HepG2 (cell line): ENCODE measurements at regions not wholly inside any gene's neighbourhood (a gene's known extent, or its start where the extent isn't known, plus 50 kb on each side); places are given as distances from the start of the nearest gene placed in this dataset.

Experiments used
- ATAC-seq: fragments of 200-7000 bp; cut with Tn5 transposase; 3 replicates; pipeline ENCODE4 v1.9.1; 2020; ENCODE audit warnings: mild to moderate bottlenecking, moderate library complexity
- BruUV-seq: library from RNA; stranded (reverse); fragments of 400-500 nt; replicated peaks from 2 replicates; lab custom pipeline; 2021; lab: Mats Ljungman, UMichigan
- CTCF ChIA-PET: fragments of 300-600 bp; formaldehyde crosslinking; extraction: SDS; loops from one replicate; lab custom pipeline; 2021; ENCODE audit warnings: low total read pairs, inconsistent platforms, low intra/inter-chr PET ratio; lab: Yijun Ruan, JAX
- POLR2A ChIA-PET: fragments of 350-600 bp; sonication (Branson Sonifier 250); formaldehyde crosslinking; loops from one replicate; lab custom pipeline; 2020; ENCODE audit warnings: antibody characterized with exemption, inconsistent platforms; lab: Yijun Ruan, JAX
- DNase-seq: peaks from one replicate; pipeline ENCODE4 v3.0.0-alpha.2; 2015; ENCODE audit warnings: low spot score
- FAIRE-seq: peaks from 3 replicates; lab custom pipeline; 2011; peaks lifted over from hg19 to GRCh38; lab: Jason Lieb, UNC
- H2AFZ ChIP-seq: one replicate; pipeline ENCODE4 v1.6.1; 2011; ENCODE audit warnings: low read length, inconsistent platforms
- H3K27ac ChIP-seq: fragments of 300-600 bp; 3 replicates; pipeline ENCODE4 v1.8.0; 2011; ENCODE audit warnings: mixed run types, mild to moderate bottlenecking, mixed read lengths, low read length, inconsistent platforms; ENCODE audit not compliant: insufficient read depth; ENCODE audit errors: extremely low read length
- H3K27me3 ChIP-seq, 2 experiments: fragments of 200-600 bp in 1 of 2; 2 replicates in 1 of 2; 3 replicates in 1 of 2; pipeline versions ENCODE4 v1.6.0 to v1.8.0; 2011; ENCODE audit warnings: low read length in 2 of 2, mild to moderate bottlenecking in 2 of 2, moderate library complexity in 2 of 2, inconsistent platforms in 1 of 2; ENCODE audit not compliant: insufficient read depth in 2 of 2, control insufficient read depth in 1 of 2
- H3K36me3 ChIP-seq, 2 experiments: fragments of 200-600 bp in 1 of 2; replicated peaks in 1 of 2; 2 replicates in 1 of 2; 3 replicates in 1 of 2; pipeline versions ENCODE4 v1.5.1 to v1.8.0; 2011; ENCODE audit warnings: low read length in 2 of 2, inconsistent platforms in 1 of 2; ENCODE audit not compliant: insufficient read depth in 2 of 2, control insufficient read depth in 1 of 2
- H3K4me1 ChIP-seq: 2 replicates; pipeline ENCODE4 v1.5.1; 2012; ENCODE audit warnings: low read length, inconsistent platforms; ENCODE audit not compliant: insufficient read depth
- H3K4me2 ChIP-seq: 2 replicates; pipeline ENCODE4 v1.6.0; 2011; ENCODE audit warnings: low read depth, low read length, inconsistent platforms
- H3K4me3 ChIP-seq, 3 experiments: fragments of 200-600 bp in 1 of 3; sonication (generic), shearing (Covaris generic) in 1 of 3; replicated peaks in 1 of 3; 2 replicates each; pipeline ENCODE4 v1.5.1; 2011 to 2016; ENCODE audit warnings: low read length in 3 of 3, inconsistent platforms in 2 of 3, low read depth in 2 of 3, mild to moderate bottlenecking in 2 of 3, control low read depth in 1 of 3, mixed read lengths in 1 of 3; ENCODE audit not compliant: insufficient read depth in 1 of 3
- H3K79me2 ChIP-seq: one replicate; pipeline ENCODE4 v1.6.1; 2011; ENCODE audit warnings: low read length, inconsistent platforms; ENCODE audit not compliant: insufficient read depth
- H3K9ac ChIP-seq: 2 replicates; pipeline ENCODE4 v1.6.0; 2011; ENCODE audit warnings: mild to moderate bottlenecking, low read depth, low read length, inconsistent platforms; ENCODE audit not compliant: insufficient read depth
- H3K9me3 ChIP-seq: 2 replicates; pipeline ENCODE4 v1.5.1; 2012; ENCODE audit warnings: mild to moderate bottlenecking, low read length
- H4K20me1 ChIP-seq: 2 replicates; pipeline ENCODE4 v1.6.0; 2011; ENCODE audit warnings: inconsistent platforms, mild to moderate bottlenecking, low read length, moderate library complexity; ENCODE audit not compliant: insufficient read depth
- BRF2 ChIP-seq: sonication (generic); formaldehyde crosslinking; IDR thresholded peaks from 2 replicates; pipeline ENCODE4 v1.8.1; 2022; ENCODE audit warnings: mild to moderate bottlenecking, missing genetic modification reagents
- KLF13 ChIP-seq: sonication (generic); formaldehyde crosslinking; IDR thresholded peaks from 2 replicates; pipeline ENCODE4 v1.4.0; 2020; ENCODE audit warnings: mild to moderate bottlenecking, missing genetic modification reagents
- MEIS2 ChIP-seq: sonication (generic); formaldehyde crosslinking; IDR thresholded peaks from 2 replicates; pipeline ENCODE4 v1.9.0; 2021; ENCODE audit warnings: mild to moderate bottlenecking, missing genetic modification reagents
- RELA ChIP-seq: sonication (generic); formaldehyde crosslinking; IDR thresholded peaks from 2 replicates; pipeline ENCODE4 v1.4.0; 2020; ENCODE audit warnings: missing genetic modification reagents
- ZMAT3 ChIP-seq: sonication (generic); formaldehyde crosslinking; conservative IDR thresholded peaks from 2 replicates; pipeline ENCODE4 v1.7.0; 2021; ENCODE audit warnings: missing genetic modification reagents
- ZNF121 ChIP-seq: sonication (generic); formaldehyde crosslinking; IDR thresholded peaks from 2 replicates; pipeline ENCODE4 v1.5.0; 2020; ENCODE audit warnings: mild to moderate bottlenecking, missing genetic modification reagents
- ZNF24 ChIP-seq: fragments of 450-650 bp; IDR thresholded peaks from 2 replicates; pipeline ENCODE4 v1.6.1; 2017; ENCODE audit warnings: antibody characterized with exemption, mild to moderate bottlenecking
- ZNF276 ChIP-seq: sonication (generic); formaldehyde crosslinking; IDR thresholded peaks from 2 replicates; pipeline ENCODE4 v1.4.0; 2020; ENCODE audit warnings: mild to moderate bottlenecking, low read depth, missing genetic modification reagents
- ZNF670 ChIP-seq: sonication (generic); formaldehyde crosslinking; IDR thresholded peaks from 2 replicates; pipeline ENCODE4 v1.8.0; 2022; ENCODE audit warnings: mild to moderate bottlenecking, missing genetic modification reagents, borderline replicate concordance
- ZNF777 ChIP-seq: sonication (generic); formaldehyde crosslinking; IDR thresholded peaks from 2 replicates; pipeline ENCODE4 v1.4.0; 2020; ENCODE audit warnings: missing genetic modification reagents
- WGBS: methylation state at CpG from one replicate; pipeline ENCODE4 v1.1.6; 2017; ENCODE audit warnings: low lambda C conversion rate; 5-methylcytosine and 5-hydroxymethylcytosine counted together
- in situ Hi-C: cut with HindIII; loops from 2 replicates; pipeline ENCODE4 v1.10.0; 2017; ENCODE audit warnings: low pct_unique_long_range_greater_than_20kb; ENCODE audit not compliant: extremely low pct_ligation_motif_present
- intact Hi-C: fragments of 100-400 bp; cut with micrococcal nuclease; formaldehyde crosslinking; loops from one replicate; pipeline ENCODE4 v1.10.0; 2022; ENCODE audit not compliant: unreplicated experiment

GRCh38 chr3:55333923-55334322 is 153.2 kb downstream of the WNT5A start:
- CTCF ChIA-PET: no interaction called here
- intact Hi-C loops: no loop called here
- H4K20me1 ChIP-seq: no peaks in the 10 kb centered on the region

GRCh38 chr3:55333046-55333445 is 154.1 kb downstream of the WNT5A start:
- DNase-seq (no peak), ATAC-seq (no peak), FAIRE-seq (no peak)
- 7% methylated on average over 3 of the region's 4 CpGs for WGBS
- TF ChIP-seq MEIS2 (no peak), BRF2 (CRISPR knock-in tag) (no peak), ZNF777 (CRISPR knock-in tag) (no peak), ZMAT3 (CRISPR knock-in tag) (no peak), ZNF121 (CRISPR knock-in tag) (no peak)
- no peak overlapping the region for H3K4me3 ChIP-seq
- H2AFZ ChIP-seq: no peak overlapping the region
- BruUV-seq: no TSS peak
- no peaks in the 10 kb centered on the region for H3K79me2 ChIP-seq
- H3K27me3 ChIP-seq: no peaks in the 10 kb centered on the region
- H3K9ac ChIP-seq: no peak overlapping the region
- H3K4me1 ChIP-seq: no peaks in the 10 kb centered on the region
- H4K20me1 ChIP-seq: no peaks in the 10 kb centered on the region
- intact Hi-C loops: no loop called here
- H3K4me2 ChIP-seq: no peak overlapping the region
- no peaks in the 10 kb centered on the region for H3K9me3 ChIP-seq
- no peak overlapping the region for H3K27ac ChIP-seq
- H3K36me3 ChIP-seq: no peaks in the 10 kb centered on the region
- CTCF ChIA-PET: no interaction called here
- in situ Hi-C loops: no loop called here
- POLR2A ChIA-PET: no interaction called here

More at GRCh38 chr3:55333923-55334322, 153.2 kb downstream of the WNT5A start:
- Histone ChIP-seq H3K9ac (no peak overlapping the region), H3K27me3 (no peaks in the 10 kb centered on the region), H3K27ac (no peak overlapping the region), H3K79me2 (no peaks in the 10 kb centered on the region), H3K36me3 (no peaks in the 10 kb centered on the region), H3K9me3 (no peaks in the 10 kb centered on the region), H2AFZ (no peak overlapping the region), H3K4me2 (no peak overlapping the region), H3K4me3 (no peak overlapping the region), H3K4me1 (no peaks in the 10 kb centered on the region)
- BruUV-seq: no TSS peak
- POLR2A ChIA-PET: no interaction called here
- in situ Hi-C loops: no loop called here
- DNase-seq: no peak
- FAIRE-seq: no peak
- no peak for ATAC-seq
- TF ChIP-seq KLF13 (no peak), ZNF670 (CRISPR knock-in tag) (no peak), RELA (CRISPR knock-in tag) (no peak), ZNF24 (no peak), ZNF276 (no peak)
